EL (cell line): ENCODE measurements at regions not wholly inside any gene's neighbourhood (a gene's known extent, or its start where the extent isn't known, plus 50 kb on each side); places are given as distances from the start of the nearest gene placed in this dataset.
"Not testable (repeated sequence)": the region's sequence is repeated elsewhere in the genome, so short reads cannot be mapped to it uniquely, and the experiment has no call there.

Source experiments
- DNase-seq: peaks from one replicate; pipeline ENCODE4 v3.0.0-alpha.2; 2016

GRCh38 chr1:60489916-60490480 lies 416.4 kb upstream of the C1orf87 start:
- DNase-seq = not testable (repeated sequence)

GRCh38 chr1:60488847-60489246 lies 415.3 kb upstream of the C1orf87 start:
- no peak for DNase-seq

GRCh38 chr1:60487565-60488345 lies 414.2 kb upstream of the C1orf87 start:
- DNase-seq = no peak

- DNase-seq = no peak
Observed at GRCh38 chr1:60483509-60483908, 409.9 kb upstream of the C1orf87 start.

- DNase-seq = no peak
Observed at GRCh38 chr1:60470246-60470645, 396.7 kb upstream of the C1orf87 start.

- DNase-seq = no peak
Observed at GRCh38 chr1:60463786-60464185, 390.2 kb upstream of the C1orf87 start.

- DNase-seq = no peak
Observed at GRCh38 chr1:60463146-60463545, 389.6 kb upstream of the C1orf87 start.

GRCh38 chr1:60461925-60462595 lies 388.5 kb upstream of the C1orf87 start:
- DNase-seq = no peak

- no peak for DNase-seq
Observed at GRCh38 chr1:60458111-60458510, 384.5 kb upstream of the C1orf87 start.

- no peak for DNase-seq
Observed at GRCh38 chr1:60449876-60450275, 376.3 kb upstream of the C1orf87 start.

- DNase-seq = no peak
Observed at GRCh38 chr1:60448850-60449249, 375.3 kb upstream of the C1orf87 start.

- DNase-seq = no peak
Observed at GRCh38 chr1:60444680-60445079, 371.1 kb upstream of the C1orf87 start.

GRCh38 chr1:60436186-60436585 lies 362.6 kb upstream of the C1orf87 start:
- no peak for DNase-seq

GRCh38 chr1:60431593-60431992 lies 358.0 kb upstream of the C1orf87 start:
- DNase-seq = no peak

GRCh38 chr1:60430375-60430774 lies 356.8 kb upstream of the C1orf87 start:
- DNase-seq = no peak

- no peak for DNase-seq
Observed at GRCh38 chr1:60428127-60428526, 354.6 kb upstream of the C1orf87 start.

GRCh38 chr1:60427701-60428100 lies 354.1 kb upstream of the C1orf87 start:
- no peak for DNase-seq

GRCh38 chr1:60427194-60427593 lies 353.6 kb upstream of the C1orf87 start:
- peak; percentile 4 for DNase-seq

GRCh38 chr1:60425528-60425927 lies 352.0 kb upstream of the C1orf87 start:
- no peak for DNase-seq

- DNase-seq = no peak
Observed at GRCh38 chr1:60423146-60423780, 349.7 kb upstream of the C1orf87 start.

- DNase-seq = no peak
Observed at GRCh38 chr1:60421965-60422364, 348.4 kb upstream of the C1orf87 start.

- DNase-seq = no peak
Observed at GRCh38 chr1:60419023-60419422, 345.5 kb upstream of the C1orf87 start.

GRCh38 chr1:60415696-60416095 lies 342.1 kb upstream of the C1orf87 start:
- no peak for DNase-seq

GRCh38 chr1:60413091-60413490 lies 339.5 kb upstream of the C1orf87 start:
- DNase-seq = no peak
